Endothelial cell (in vitro differentiated cells): ENCODE measurements at regions not wholly inside any gene's neighbourhood (a gene's known extent, or its start where the extent isn't known, plus 50 kb on each side); places are given as distances from the start of the nearest gene placed in this dataset.

Source experiments
- DNase-seq: peaks from one replicate; pipeline ENCODE4 v3.0.0; 2021; ENCODE audit warnings: low spot score
- H3K27ac Mint-ChIP-seq: one replicate; pipeline ENCODE4 v1.8.0; 2021; ENCODE audit warnings: mixed read lengths, inconsistent platforms; ENCODE audit not compliant: unreplicated experiment
- H3K27me3 Mint-ChIP-seq: one replicate; pipeline ENCODE4 v1.8.0; 2021; ENCODE audit warnings: mild to moderate bottlenecking, moderate library complexity, mixed read lengths, inconsistent platforms; ENCODE audit not compliant: unreplicated experiment
- H3K36me3 Mint-ChIP-seq: one replicate; pipeline ENCODE4 v1.8.0; 2021; ENCODE audit warnings: mild to moderate bottlenecking, low read depth, mixed read lengths, inconsistent platforms; ENCODE audit not compliant: unreplicated experiment
- H3K4me1 Mint-ChIP-seq: one replicate; pipeline ENCODE4 v1.8.0; 2021; ENCODE audit warnings: mild to moderate bottlenecking, mixed read lengths, inconsistent platforms; ENCODE audit not compliant: unreplicated experiment
- H3K4me3 Mint-ChIP-seq: one replicate; pipeline ENCODE4 v1.8.0; 2021; ENCODE audit warnings: mild to moderate bottlenecking, mixed read lengths, inconsistent platforms; ENCODE audit not compliant: unreplicated experiment
- H3K9me3 Mint-ChIP-seq: one replicate; pipeline ENCODE4 v1.8.0; 2021; ENCODE audit warnings: mixed read lengths, inconsistent platforms; ENCODE audit not compliant: unreplicated experiment
- CTCF ChIP-seq: fragments of 200-600 bp; sonication (generic); IDR thresholded peaks from one replicate; pipeline ENCODE4 v1.5.0; 2021; ENCODE audit warnings: antibody characterized with exemption; ENCODE audit not compliant: unreplicated experiment

GRCh38 chr5:118354797-118355196, 633.5 kb downstream of the DTWD2 start:
- H3K27me3 Mint-ChIP-seq = no peaks in the 10 kb centered on the region
- H3K9me3 Mint-ChIP-seq = no peaks in the 10 kb centered on the region
- no peak overlapping the region for H3K27ac Mint-ChIP-seq
- H3K36me3 Mint-ChIP-seq = no peaks in the 10 kb centered on the region
- H3K4me1 Mint-ChIP-seq = no peaks in the 10 kb centered on the region
- no peak overlapping the region for H3K4me3 Mint-ChIP-seq
- DNase-seq = no peak
- no peak for TF ChIP-seq CTCF

GRCh38 chr5:118353970-118354369, 634.4 kb downstream of the DTWD2 start:
- TF ChIP-seq CTCF = no peak
- Mint-ChIP-seq H3K27me3 (no peaks in the 10 kb centered on the region), H3K9me3 (no peaks in the 10 kb centered on the region), H3K36me3 (no peaks in the 10 kb centered on the region), H3K4me3 (no peak overlapping the region), H3K27ac (no peak overlapping the region), H3K4me1 (no peaks in the 10 kb centered on the region)
- no peak for DNase-seq

- DNase-seq = no peak
- Mint-ChIP-seq H3K4me1 (no peaks in the 10 kb centered on the region), H3K36me3 (no peaks in the 10 kb centered on the region), H3K27ac (no peak overlapping the region), H3K27me3 (no peaks in the 10 kb centered on the region), H3K9me3 (no peaks in the 10 kb centered on the region), H3K4me3 (no peak overlapping the region)
- TF ChIP-seq CTCF = no peak
Observed at GRCh38 chr5:118336468-118336867, 651.9 kb downstream of the DTWD2 start.

- Mint-ChIP-seq H3K9me3 (peaks cover 10% of the 10 kb centered on the region), H3K36me3 (peaks cover 7% of the 10 kb centered on the region), H3K4me3 (no peak overlapping the region), H3K27ac (no peak overlapping the region), H3K27me3 (no peaks in the 10 kb centered on the region), H3K4me1 (no peaks in the 10 kb centered on the region)
- TF ChIP-seq CTCF = no peak
- DNase-seq = no peak
Observed at GRCh38 chr5:118327389-118327788, 661.0 kb downstream of the DTWD2 start.

- Mint-ChIP-seq H3K9me3 (peaks cover 15% of the 10 kb centered on the region), H3K36me3 (peaks cover 12% of the 10 kb centered on the region), H3K4me1 (no peaks in the 10 kb centered on the region), H3K4me3 (no peak overlapping the region), H3K27ac (no peak overlapping the region), H3K27me3 (no peaks in the 10 kb centered on the region)
- DNase-seq = no peak
- no peak for TF ChIP-seq CTCF
Observed at GRCh38 chr5:118326481-118327045, 661.8 kb downstream of the DTWD2 start.
